ENCODE measurements at regions not wholly inside any gene's neighbourhood (a gene's known extent, or its start where the extent isn't known, plus 50 kb on each side); places are given as distances from the start of the nearest gene placed in this dataset.

GRCh38 chr9:108316630-108317029 is 539.2 kb downstream of the ACTL7B start:
- TF ChIP-seq CTCF (IDR thresholded peaks at IDR 0.05) (no peak), POLR2A (IDR thresholded peaks at IDR 0.05) (no peak)
